Stimulated activated CD8-positive, alpha-beta memory T cell treated with anti-CD3 and anti-CD28 coated beads, Interleukin-12 subunit alpha, Interleukin-12 subunit beta, amount 100 ng/mL, for 1 hour (primary cell): ENCODE measurements at regions not wholly inside any gene's neighbourhood (a gene's known extent, or its start where the extent isn't known, plus 50 kb on each side); places are given as distances from the start of the nearest gene placed in this dataset.

Experiments used
- DNase-seq: peaks from one replicate; pipeline ENCODE4 v3.0.0-alpha.2; 2020; ENCODE audit warnings: low read depth

DNA sequence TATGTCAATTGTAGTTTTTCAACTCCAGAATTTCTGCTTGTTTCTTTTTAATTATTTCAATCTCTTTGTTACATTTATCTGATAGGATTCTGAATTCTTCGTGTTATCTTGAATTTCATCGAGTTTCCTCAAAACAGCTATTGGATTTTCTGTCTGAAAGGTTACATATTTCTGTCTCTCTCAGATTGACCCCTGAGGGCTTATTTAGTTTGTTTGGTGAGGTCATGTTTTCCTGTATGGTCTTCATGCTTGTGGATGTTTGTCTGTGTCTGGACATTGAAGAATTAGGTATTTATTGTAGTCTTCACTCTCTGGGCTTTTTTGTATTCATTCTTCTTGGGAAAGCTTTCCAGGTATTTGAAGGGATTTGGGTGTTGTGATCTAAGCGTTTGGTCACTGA lies 85.6 kb downstream of the SNAPC1 start:
- DNase-seq, result no peak

DNA sequence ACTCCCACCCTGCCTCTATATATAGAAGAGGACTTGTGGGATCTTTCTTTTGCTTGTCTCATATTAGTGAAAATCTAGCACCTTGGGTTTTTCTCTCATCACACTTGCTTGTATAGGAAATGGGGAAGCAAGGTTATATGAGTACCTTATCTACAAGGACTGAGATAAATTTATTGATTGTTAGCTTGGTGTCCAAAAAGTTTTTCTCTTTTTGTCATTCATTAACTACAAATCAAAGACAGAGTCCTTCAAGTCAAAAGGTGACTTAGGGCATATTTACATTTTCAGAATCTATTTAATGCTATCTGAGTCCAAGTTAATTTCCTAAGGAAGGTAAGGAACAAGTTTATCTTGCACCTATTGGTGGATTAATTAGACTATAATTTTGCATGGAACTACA lies 92.7 kb downstream of the SNAPC1 start:
- no peak for DNase-seq

DNA sequence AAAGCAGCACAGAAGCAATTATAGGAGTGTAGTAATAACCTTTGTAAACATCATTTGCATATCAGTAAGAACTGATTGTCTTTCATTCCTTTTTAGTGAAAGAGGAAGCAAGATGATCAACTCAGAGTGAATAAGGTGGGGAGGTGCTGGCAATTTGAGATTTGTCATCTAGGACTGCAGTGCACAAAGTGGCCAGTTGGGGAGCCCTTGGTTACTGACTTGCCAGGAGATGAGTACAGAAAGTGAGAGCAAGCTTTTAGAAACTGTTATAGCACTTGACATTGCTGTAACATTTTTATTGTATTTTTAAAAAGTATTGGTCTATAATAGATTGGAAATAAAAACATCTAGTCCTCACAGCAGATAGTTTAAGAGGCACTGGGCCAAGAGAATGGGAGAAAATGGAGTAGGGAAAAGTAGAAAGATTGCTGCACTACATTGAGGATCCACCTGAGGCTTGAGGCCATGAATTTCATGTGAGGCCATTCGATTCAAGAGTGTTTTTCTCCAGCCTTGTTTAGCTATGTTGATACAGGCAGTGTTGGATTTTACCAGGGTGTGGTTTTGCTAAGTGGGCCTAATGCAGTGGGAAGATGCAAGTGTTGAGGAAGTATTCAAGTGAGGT lies 98.2 kb downstream of the SNAPC1 start:
- peak; percentile 31 for DNase-seq

DNA sequence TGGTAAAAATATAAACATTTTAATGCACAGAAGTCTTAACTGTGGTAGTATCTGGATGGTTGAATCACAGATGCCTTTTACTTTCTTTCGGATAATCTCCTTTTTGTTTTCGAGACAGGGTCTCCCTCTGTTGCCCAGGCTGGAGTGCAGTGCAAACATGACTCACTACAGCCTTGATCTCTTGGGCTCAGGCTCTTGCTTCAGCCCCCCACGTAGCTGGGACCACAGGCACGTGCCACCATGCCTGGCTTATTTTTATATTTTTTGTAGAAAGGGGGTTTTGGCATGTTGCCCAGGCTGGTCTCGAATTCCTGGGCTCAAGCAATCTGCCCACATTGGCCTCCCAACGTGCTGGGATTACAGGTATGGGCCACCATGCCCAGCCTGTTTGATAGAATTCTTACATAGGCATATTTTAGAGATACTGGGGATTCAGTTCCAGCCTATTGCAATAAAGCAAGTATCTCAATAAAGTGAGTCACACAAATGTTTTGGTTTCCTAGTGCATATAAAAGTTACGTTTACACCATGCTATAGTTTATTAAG lies 99.2 kb downstream of the SNAPC1 start:
- DNase-seq, result no peak

DNA sequence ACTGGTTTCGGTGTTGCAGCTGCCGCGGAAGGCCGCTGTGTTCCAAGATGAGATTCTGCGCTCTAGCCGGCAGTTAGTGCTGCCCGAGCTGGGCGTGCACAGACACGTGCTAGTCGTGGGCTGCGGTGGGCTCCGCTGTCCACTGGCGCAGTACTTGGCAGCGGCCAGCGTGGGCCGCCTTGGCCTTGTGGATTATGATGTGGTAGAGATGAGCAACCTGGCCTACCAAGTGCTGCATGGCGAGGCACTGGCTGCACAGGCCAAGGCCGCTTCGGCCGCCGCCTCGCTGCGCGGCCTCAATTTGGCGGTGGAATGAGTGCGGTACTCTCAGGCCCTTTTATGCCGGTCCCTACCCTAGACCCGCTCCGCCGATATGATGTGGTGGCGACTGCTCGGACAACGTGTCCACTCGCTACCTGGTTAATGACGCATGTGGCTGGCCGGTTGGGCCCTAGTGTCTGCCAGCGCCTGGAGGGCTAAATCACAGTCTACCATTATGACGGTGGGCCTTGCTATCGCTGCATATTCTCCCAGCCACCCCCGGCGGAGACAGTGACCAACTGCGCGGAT lies 102.2 kb downstream of the SNAPC1 start:
- DNase-seq, result no peak

DNA sequence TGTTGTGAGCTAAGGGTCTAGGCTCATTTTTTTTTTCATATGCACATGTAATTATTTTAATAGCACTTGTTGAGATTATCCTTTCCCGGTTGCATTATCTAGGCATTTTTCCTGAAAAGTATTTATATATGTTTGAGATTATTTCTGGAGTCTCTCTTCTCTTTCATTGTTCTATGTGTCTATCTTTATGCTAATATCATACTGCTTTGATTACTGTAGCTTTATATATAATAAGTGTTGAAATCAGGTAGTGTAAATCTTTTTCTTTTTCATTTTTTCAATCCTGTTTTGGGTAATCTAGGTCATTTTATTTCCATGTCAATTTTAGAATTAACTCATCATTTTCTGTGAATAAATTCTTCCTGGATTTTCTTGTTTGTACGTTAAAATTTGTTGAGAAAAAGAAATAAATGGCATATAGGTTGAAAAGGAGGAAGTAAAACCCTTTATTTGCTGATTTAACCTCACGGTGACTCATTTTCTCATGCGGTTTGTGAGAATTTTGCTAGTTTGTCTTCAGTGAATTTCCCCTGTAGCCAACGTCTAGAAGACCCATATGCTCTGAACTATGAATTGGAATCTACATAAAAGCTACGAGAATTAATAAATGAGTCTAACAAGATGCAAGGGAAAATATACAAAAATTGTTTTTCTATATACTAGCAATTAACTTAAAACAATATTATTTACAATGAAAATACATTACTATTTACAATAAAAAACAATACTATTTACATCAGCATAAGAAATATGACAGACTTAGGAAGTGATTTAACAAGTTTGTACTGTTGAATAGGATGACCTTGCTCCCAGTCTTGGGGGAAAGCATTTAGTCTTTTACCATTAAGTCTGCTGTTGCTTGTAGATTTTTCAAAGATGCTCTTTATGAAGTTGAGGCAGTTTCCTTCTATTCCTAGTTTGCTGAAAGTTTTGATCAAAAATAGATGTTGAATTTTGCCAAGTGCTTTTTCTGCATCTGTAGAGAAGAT lies 105.0 kb downstream of the SNAPC1 start:
- DNase-seq, result no peak

DNA sequence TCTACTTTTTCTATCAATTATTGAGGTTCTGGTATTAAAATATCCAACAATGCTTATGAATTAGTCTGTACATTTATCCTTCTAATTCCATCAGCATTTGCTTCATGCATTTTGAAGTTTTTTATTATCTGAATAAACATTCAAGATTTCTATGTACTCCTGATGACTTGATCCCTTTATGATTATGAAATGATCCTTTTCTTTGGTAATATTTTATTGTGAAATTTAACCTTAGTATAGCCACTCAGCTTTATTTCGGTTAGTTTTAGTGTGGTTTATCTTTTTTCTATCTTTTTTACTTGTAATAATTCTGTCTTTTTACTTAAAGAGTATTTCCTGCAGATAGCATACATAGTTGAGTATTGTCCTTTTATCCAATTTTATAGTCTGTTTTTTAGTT lies 106.6 kb downstream of the SNAPC1 start:
- no peak for DNase-seq

DNA sequence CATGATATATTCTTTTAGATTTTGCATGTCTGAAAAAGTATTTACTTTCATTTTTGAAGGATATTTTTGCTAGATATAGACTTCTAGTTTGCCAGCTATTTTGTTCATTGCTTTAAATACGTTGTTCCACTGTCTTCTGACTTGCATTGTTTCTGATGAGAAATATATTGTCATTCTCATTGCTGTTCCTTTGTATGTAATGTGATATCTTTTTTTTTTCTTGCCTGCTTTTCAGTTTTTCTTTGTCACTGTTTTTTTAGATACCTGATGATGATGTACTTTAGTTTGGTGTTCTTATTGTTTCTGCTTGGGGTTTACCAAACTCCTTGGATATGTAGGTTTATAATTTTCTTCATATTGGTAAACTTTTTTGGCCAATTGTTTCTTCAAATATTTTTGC lies 107.9 kb downstream of the SNAPC1 start:
- DNase-seq, result no peak

DNA sequence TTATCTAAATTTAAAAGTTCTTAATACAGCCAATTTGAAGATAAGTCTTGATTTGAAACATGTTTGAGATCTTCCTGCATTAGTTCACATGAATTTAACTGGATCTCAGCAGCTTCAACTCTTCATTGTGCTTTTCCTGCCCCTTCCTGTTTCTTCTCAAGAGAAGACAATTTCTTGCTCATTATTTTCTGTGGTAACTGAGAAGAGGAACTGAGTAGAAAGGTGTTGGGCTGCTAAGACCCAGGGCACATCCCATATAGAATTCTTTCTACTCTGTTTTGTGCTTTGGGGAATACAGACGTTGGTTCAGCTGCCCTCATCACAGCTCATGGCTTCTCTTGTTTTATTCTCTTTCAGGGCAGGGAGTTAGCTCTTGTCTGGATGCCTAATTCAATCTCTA lies 110.2 kb downstream of the SNAPC1 start:
- no peak for DNase-seq

DNA sequence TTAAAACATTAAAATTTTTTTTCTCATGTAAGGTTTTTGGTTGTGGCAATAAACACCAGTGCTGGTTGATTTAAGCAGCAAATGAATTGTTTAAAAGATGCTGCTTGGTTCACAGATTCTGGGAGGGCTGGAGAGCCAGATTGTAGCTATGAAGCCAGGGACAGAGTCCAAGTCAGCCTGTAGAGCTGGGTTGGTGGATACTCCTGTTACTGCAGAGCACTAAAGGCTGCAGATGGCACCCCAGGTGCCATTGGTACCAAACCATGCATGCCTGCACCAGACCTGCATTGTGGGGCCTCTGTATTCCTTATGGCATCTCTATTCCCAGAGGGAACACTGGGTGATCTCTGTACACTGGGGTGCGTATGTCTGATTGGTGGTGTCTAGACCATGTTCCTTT lies 113.3 kb downstream of the SNAPC1 start:
- no peak for DNase-seq

DNA sequence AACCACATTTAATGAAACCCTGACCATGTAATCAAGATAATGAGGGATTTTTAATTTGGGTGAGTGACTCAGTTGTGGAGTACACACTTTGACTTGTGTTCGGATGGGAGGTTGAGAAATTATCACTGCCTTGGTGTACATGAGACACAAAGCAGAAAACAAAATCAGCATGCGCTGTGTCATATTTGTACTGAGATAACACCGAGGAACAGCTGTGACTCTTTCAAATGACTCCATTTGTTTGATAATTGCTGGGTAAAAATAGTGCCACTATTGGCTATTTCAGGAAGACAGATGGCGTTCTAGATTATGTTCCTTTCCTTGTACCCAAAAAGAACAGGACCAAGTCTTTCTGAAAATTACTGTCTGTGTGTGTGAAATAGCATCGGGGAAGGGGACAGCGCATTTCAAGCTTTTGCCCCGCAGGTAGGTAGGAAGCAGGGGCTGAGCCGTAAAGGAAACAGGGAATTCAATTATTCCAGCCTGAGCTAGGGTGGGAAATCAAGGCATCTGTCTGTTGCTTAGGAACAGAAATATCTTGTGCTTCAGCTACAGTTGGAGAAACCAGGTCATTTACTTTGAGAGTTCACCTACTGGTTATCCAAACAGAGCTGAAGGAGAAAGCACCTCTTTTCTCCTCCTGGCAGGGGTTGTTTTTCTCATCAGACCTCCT lies 114.3 kb downstream of the SNAPC1 start:
- no peak for DNase-seq

DNA sequence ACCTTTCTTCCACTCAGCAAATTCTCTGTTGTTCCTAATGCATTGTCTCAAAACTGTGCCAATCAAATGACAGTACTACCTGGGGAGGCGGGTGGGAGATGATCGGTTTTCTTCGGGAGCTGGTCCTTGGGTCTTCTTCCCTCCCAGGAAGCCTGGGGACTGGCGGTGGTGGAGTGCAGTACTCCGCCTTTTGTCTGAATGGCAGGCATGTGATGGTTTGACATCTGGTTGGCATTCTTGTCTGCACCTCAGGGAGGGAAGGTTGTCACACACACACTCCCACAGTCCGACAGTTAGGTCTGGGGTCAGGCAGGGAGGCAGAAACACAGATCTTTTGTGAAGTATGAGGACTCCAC lies 114.8 kb downstream of the SNAPC1 start:
- no peak for DNase-seq

DNA sequence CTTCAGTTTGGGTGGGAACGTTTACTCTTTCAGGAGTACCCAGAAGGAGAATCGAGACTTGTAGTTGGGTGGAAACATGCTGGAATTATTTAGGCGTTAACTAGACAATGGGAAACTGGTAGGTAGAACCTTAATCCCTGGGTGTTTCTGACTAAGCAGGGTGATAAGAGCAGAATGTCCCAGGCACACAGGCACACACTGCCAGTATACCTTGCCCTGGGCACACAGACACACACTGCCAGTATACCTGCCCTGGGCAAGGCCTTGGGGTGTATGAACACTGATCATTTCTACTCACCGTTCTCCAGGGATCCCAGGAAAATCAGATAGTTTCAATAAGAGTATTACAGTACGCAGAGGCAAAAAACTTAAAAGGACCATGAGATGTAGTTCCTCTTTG lies 115.5 kb downstream of the SNAPC1 start:
- no peak for DNase-seq

DNA sequence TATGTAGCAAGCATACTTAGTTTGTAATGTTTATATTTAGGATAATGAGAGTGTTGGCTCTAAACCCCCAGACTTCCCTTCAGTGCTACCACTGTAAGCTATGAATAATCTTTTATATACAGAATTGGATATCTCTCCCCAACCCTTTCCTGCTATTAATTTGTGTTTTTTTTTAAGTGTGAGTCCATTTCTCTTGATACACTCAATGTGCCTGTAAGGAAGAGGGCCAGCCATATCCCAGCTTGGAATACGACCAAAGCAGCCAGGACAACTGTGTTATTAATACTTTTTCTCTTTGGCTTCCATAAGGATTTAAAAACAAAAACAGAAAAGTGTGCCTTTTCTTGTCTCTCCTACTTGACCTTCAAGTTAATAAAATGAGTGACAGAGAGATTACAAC lies 116.7 kb downstream of the SNAPC1 start:
- no peak for DNase-seq

DNA sequence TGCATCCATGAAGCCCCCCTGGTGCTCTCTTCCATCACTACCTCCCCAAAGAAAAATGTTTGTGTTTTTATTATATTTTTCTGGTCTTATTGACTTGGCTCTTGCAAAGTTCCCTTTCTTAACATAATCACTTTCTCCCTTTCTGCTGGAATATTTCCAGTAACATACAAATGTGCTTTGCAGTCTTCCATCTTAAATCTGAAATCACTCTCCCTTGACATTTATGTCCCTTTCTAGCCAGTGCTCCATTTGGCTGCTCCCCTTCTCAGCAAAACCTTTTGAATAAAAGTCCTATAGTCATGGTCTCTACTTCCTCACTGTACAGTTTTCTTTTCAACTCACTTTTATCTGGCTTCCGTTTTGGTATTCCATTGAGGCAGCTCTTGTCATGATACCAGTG lies 118.8 kb downstream of the SNAPC1 start:
- DNase-seq, result no peak

DNA sequence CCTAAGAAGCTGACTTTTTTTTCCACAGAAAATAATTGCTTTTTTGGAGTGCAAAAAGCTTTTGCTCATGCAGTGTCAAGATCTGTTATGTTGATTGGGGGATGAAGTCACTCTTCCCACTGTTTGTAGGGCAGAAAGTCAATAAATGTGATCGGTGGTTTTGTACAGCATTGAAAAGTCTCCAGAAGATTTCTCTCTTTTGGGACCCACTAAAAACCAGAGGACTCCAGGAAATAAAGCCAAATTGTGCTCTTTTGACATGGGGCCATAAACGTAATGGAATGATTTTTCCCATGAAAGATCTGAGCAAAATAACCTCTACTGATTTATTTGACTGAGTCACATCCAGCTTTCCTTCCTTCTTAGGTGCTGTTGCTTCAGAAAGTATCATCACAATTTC lies 122.5 kb downstream of the SNAPC1 start:
- DNase-seq, result no peak

DNA sequence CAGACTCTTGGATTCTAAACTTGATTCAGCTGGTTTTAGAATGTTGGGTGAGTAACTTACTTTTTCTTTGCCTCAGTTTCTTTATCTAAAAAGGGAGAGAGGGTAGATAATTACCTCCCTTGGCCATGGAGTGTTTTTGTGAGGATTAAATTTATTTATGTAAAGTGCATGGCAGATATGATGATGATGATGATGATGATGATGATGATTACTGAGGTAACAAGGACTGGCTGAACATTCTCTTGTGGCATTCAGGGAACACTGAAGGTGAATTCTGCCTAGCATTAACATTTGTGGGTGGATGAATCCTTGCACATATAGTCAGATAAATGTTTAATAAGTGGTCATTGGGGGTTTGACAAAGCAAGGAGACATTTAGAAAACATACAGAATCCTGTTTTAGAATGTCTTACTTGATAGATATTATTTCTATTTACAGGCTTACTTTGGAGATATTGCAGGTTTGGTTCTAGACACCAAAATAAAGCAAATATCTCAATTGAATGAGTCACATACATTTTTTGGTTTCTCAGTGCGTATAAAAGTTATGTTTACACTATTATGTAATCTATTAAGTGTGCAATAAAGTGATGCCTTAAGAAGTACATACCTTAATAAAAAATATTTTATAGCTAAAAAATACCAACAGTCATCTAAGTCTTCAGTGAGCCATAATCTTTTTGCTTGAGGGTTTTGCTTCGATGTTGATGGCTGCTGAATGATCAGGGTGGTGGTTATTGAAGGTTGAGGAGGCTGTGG lies 123.2 kb downstream of the SNAPC1 start:
- DNase-seq, result no peak

DNA sequence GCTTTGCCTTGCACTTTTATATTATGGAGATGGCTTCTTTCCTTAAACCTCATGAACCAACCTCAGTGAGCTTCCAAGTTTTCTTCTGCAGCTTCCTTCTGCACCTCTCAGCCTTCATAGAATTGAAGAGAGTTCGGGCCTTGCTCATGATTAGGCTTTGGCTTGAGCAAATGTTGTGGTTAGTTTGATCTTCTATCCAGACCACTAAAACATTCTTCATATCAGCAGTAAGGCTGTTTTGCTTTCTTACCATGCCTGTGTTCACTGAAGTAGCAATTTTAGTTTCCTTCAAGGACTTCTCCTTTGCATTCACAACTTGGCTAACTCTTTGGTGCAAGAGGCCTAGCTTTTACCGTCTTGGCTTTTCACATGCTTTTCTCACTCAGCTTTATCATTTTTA lies 125.4 kb downstream of the SNAPC1 start:
- no peak for DNase-seq

DNA sequence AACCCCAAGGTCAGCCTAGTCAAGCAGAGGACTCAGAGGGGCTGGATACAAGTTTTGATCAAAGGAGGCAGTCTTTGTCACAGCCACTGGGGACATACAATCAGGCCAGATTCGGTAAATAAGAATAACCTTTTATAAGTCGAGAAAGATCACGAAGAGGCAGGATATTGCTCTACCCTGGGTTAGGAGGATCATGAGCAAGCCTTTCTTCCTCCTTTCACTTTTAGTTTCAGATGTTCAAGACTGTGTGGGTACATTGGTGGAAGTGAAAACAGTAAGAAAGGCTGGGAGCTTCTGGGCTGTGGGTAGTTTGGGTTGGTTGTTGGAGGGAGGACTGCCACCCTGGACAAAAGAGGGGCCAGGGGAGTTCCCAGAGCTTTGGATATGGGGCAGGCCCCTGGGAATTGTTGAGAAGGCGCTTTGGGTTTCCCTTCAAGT lies 127.7 kb downstream of the SNAPC1 start:
- no peak for DNase-seq

DNA sequence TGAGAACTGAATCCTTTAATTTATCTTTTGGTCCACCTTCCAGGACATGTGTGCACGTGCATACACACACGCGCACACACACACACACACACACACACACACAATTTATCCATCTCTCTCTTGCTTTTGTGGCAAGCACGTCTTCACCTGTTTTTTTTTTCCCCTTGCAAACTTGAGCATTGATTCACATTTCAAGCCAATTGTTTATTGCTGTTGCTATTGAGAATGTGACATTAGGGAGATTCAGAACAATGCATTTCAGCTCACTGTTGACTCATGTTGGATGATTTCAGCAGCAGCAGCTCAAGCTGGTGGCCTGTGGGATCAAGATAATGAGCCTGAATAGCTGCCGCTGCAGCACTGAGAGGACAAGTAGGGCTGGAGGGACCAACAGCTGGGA lies 128.9 kb downstream of the SNAPC1 start:
- no peak for DNase-seq

DNA sequence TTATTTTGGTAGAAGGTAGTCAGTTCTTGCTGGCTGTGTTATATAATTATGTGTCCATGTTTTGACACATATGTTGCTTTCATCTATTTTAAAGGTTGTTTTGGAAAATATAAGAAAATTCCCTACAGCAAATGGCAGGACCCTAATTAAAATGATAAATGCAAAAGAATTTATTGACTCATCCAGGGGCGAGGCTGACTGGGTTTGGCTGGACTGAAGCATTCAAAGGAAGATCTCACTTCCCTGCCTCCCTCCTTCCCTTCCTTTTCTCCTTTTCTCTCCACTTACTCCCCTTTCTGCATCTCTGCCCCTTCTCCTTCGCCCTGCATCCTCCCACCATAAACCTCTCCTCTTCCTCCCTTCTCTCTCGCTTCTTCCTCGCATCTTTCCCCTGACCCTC lies 129.6 kb downstream of the SNAPC1 start:
- DNase-seq, result no peak
